Smooth muscle cell of the brain vasculature (primary cell): ENCODE measurements at regions not wholly inside any gene's neighbourhood (a gene's known extent, or its start where the extent isn't known, plus 50 kb on each side); places are given as distances from the start of the nearest gene placed in this dataset.
"Not testable (repeated sequence)": the region's sequence is repeated elsewhere in the genome, so short reads cannot be mapped to it uniquely, and the experiment has no call there.

Experiments used
- DNase-seq: peaks from one replicate; pipeline ENCODE4 v3.0.0-alpha.2; 2012; ENCODE audit warnings: low read depth, low spot score

- no peak for DNase-seq
Measured at GRCh38 chr15:62270216-62270921, 105.3 kb upstream of the C2CD4B start.

- no peak for DNase-seq
Measured at GRCh38 chr15:62272290-62272689, 107.2 kb upstream of the C2CD4B start.

GRCh38 chr15:62275831-62276230 lies 110.7 kb upstream of the C2CD4B start:
- DNase-seq, result no peak

GRCh38 chr15:62277816-62278394 lies 112.8 kb upstream of the C2CD4B start:
- no peak for DNase-seq

- no peak for DNase-seq
Measured at GRCh38 chr15:62278534-62278933, 113.4 kb upstream of the C2CD4B start.

- no peak for DNase-seq
Measured at GRCh38 chr15:62279041-62279440, 114.0 kb upstream of the C2CD4B start.

- DNase-seq, result no peak
Measured at GRCh38 chr15:62280625-62281024, 115.5 kb upstream of the C2CD4B start.

- DNase-seq, result not testable (repeated sequence)
Measured at GRCh38 chr15:62281801-62282200, 116.7 kb upstream of the C2CD4B start.

GRCh38 chr15:62287066-62287857 lies 122.2 kb upstream of the C2CD4B start:
- DNase-seq, result no peak

GRCh38 chr15:62288361-62289017 lies 123.4 kb upstream of the C2CD4B start:
- DNase-seq, result no peak

- DNase-seq, result no peak
Measured at GRCh38 chr15:62291262-62291661, 126.2 kb upstream of the C2CD4B start.

GRCh38 chr15:62296756-62297507 lies 131.8 kb upstream of the C2CD4B start:
- no peak for DNase-seq

- no peak for DNase-seq
Measured at GRCh38 chr15:62297522-62297921, 132.4 kb upstream of the C2CD4B start.

- DNase-seq, result no peak
Measured at GRCh38 chr15:62297933-62298332, 132.8 kb upstream of the C2CD4B start.

GRCh38 chr15:62298811-62299210 lies 133.7 kb upstream of the C2CD4B start:
- no peak for DNase-seq

- no peak for DNase-seq
Measured at GRCh38 chr15:62299541-62299940, 134.5 kb upstream of the C2CD4B start.

GRCh38 chr15:62301993-62302675 lies 137.0 kb upstream of the C2CD4B start:
- no peak for DNase-seq

- DNase-seq, result peak; percentile 50
Measured at GRCh38 chr15:62306851-62307504, 141.9 kb upstream of the C2CD4B start.

- no peak for DNase-seq
Measured at GRCh38 chr15:62307551-62307950, 142.5 kb upstream of the C2CD4B start.

- no peak for DNase-seq
Measured at GRCh38 chr15:62316413-62317060, 151.5 kb upstream of the C2CD4B start.
